Head of caudate nucleus (tissue), 42 donors: ENCODE measurements at regions not wholly inside any gene's neighbourhood (a gene's known extent, or its start where the extent isn't known, plus 50 kb on each side); places are given as distances from the start of the nearest gene placed in this dataset.

ENCODE experiments used
- DNase-seq, 42 donors: peaks; one replicate each; pipeline versions ENCODE4 v3.0.0 to v3.0.0-alpha.2; 2020 to 2021; ENCODE audit warnings: mixed read lengths in 7 of 42
- intact Hi-C: fragments of 100-400 bp; cut with DNase I; formaldehyde crosslinking; loops from one replicate; pipeline ENCODE4 v1.15.0; 2022

DNA sequence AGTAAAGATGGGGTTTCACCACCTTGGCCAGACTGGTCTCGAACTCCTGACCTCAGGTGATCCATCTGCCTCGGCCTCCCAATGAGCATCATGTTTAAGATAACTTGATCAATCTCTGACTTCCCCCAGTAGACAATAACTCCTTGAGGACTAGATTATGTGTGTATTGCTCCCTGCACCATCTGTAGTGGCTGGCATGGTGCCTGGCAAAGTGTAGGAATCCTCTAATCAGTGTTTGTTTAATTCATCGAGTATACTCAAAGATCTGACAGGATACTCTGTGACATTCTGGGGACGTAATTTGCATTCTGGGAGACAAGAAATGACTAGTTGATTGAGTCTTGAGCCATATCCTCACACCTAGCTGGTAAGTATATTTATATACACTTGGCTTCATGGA lies 873.5 kb upstream of the TMEM132C start:
- intact Hi-C loops, result no loop called here
- no peak for DNase-seq

GRCh38 chr12:127393896-127394295 lies 873.1 kb upstream of the TMEM132C start:
- intact Hi-C loops, result no loop called here
- no peak for DNase-seq

- DNase-seq, result no peak
- intact Hi-C loops, result no loop called here
These were observed 870.2 kb upstream of the TMEM132C start for GRCh38 chr12:127396734-127397133.

DNA sequence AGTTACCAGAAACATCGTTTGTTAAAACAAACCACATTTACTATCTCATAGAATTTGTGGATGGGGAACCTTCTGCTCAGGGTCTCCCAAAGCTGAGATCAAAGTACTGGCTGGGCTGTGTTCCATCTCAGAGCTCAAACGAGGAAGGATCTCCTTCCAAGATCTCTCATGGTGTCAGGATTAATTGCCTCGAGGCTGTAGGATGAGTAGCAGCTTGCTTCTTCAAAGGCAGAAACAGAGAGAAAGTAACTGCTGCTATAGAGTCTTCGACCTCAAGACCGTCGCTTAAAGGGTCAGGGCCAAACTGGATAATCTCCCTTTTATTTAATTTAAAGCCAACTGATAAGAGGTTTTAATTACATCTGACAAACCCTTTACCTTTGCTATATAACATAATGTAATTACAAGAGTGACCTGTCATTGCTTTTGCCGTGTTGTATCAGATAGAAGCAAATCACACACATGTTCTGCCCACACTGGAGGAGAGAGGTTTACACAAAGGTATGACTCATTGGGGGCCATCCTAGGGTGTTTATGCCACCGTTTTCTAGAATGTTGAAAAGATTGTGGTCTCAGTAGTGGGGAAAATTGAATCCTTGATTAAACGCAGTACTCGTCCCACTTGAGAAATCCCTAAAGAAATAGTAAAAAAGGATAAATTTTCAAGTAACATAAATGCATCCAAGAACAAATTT lies 868.8 kb upstream of the TMEM132C start:
- intact Hi-C loops, result no loop called here
- no peak for DNase-seq

- intact Hi-C loops, result no loop called here
- no peak for DNase-seq
These were observed 867.5 kb upstream of the TMEM132C start for GRCh38 chr12:127399451-127399850.

GRCh38 chr12:127400221-127400620 lies 866.7 kb upstream of the TMEM132C start:
- intact Hi-C loops, result no loop called here
- DNase-seq, result no peak

DNA sequence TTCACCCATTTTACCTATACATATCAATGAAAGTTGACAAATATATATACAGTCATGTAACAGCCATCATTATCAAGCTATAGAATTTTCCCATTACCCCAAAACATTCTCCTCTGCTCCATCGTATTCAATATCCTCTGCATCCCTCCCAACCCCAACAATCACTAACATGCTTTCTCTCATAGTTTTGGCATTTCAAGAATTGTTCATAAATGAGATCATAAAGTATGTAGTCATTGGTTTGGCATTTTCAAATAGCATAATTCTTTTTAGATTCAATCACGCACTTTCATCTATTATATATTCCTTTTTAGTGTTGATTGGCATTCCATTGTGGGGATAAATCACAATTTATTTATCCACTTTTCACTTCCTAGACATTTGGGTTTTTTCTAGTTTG lies 866.0 kb upstream of the TMEM132C start:
- no peak for DNase-seq

GRCh38 chr12:127401536-127401935 lies 865.4 kb upstream of the TMEM132C start:
- no peak for DNase-seq
- intact Hi-C loops, result no loop called here

More for the DNA sequence above, 866.0 kb upstream of the TMEM132C start:
- intact Hi-C loops, result no loop called here

DNA sequence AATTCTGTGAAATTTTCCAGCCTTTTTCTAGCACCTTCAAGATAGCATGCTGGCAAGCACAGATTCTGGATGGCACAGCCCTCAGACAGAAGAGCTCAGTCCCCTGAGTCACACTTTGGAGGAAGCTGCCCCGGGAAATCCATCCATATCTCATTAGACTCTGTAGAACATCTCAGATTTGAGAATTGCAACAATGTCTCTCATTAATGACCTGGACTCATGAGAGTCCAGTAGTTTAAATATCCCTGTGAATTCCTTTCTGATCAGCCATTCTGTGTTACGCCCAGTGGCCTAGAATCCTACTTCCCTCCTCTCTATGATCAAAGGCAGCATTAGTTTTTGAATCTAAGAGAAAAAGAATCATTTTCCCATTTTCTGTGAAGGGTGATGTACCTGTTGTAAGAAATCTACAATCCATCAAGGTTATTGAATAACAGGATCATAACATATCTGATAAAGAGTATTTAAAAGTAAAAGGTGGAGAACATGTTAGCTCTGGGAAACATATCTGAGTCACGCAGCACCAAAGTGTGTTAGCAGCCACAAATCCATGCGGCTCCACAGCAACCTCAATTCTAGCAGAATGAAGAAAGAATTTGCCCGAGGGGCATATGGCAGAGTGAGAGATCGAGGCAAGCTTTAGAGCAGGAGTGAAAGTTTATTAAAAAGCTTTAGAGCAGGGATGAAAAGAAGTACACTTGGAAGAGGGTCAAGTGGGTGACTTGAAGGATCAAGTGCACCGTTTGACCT lies 855.6 kb upstream of the TMEM132C start:
- intact Hi-C loops, result no loop called here
- DNase-seq, result peak in 1 of 42 donors; percentile 29

DNA sequence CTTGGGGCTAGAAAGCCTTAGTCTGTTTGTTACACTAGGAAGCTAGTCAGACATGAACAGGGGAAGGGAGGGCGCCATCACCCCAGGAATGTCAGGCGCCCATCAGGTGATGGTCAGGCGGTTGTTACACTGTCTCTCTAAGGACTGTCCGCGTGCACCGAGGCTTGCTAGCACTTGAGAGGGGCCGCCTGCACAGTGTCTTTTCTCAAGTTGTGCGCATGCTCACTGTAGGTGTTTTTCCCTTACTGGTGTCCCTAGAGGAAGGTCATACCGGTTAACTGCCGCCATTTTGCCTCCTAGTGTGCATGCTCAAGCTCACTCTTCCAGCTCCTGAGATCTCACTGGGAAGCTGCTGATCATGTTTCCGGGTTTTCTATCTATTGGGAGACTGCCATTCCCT lies 855.0 kb upstream of the TMEM132C start:
- intact Hi-C loops, result no loop called here
- peak in 1 of 42 donors; percentile 25 for DNase-seq

DNA sequence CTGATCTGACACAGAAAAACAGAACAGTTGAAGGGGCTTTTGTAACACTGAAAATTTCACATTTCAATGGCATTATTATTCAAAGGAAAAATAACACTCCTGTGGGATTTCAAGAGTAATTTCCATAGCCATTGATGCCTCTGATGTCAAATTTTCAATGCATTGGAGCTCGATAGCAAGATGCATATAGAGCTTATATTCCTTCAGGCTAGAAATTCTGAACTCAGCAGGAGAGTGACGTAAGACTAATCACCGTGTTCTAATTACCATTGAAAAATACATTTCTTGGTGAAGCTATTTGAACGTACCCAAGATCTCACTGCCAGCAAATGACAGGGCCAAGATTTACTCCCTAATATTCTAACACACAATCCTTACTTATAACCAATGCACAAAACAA lies 854.1 kb upstream of the TMEM132C start:
- no peak for DNase-seq
- intact Hi-C loops, result no loop called here

DNA sequence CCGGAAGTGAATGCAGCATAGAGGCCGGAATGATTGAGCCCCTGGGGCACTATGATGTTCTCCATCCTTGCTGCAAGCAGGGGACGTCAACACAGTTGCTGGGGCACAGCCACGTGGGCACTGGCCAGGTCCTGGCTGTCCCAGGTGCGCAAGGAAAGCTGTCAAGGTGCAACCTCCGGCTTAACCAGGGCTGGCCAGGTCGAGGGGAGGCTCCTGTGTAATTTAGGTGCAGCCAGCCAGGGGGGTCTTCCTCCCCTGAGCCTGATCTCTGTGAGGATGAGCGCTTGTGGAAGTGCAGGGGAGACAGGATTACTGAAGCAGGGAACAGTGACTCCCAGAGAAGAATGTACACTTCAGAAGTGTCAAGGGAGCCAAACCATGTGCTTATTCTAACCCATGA lies 852.8 kb upstream of the TMEM132C start:
- DNase-seq, result peak in 1 of 42 donors; percentile 34
- intact Hi-C loops, result no loop called here

- DNase-seq, result peak in 1 of 42 donors; percentile 27
- intact Hi-C loops, result no loop called here
These were observed 852.3 kb upstream of the TMEM132C start for GRCh38 chr12:127414636-127415035.

DNA sequence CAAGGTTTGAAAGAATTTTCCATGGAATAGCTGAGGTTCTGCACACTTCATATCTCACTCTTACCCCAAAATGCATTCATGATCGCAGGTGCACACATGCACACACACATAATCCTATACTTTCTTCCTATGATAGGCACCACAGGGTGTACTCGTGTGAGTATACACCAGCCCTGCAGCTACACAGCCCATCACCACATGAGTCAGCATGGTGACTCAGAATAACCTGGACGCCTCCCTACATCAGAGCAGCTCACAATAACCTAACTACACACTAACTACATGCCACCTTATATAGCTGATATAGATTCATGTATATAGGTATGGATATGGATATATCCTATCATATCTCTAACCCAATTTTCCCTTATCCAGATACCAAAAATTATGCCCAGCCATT lies 850.2 kb upstream of the TMEM132C start:
- intact Hi-C loops, result no loop called here
- DNase-seq, result no peak

- intact Hi-C loops, result no loop called here
- DNase-seq, result no peak
These were observed 847.9 kb upstream of the TMEM132C start for GRCh38 chr12:127419111-127419510.

GRCh38 chr12:127421614-127422013 lies 845.4 kb upstream of the TMEM132C start:
- no peak for DNase-seq
- intact Hi-C loops, result no loop called here

GRCh38 chr12:127422935-127423566 lies 843.9 kb upstream of the TMEM132C start:
- intact Hi-C loops, result no loop called here

DNA sequence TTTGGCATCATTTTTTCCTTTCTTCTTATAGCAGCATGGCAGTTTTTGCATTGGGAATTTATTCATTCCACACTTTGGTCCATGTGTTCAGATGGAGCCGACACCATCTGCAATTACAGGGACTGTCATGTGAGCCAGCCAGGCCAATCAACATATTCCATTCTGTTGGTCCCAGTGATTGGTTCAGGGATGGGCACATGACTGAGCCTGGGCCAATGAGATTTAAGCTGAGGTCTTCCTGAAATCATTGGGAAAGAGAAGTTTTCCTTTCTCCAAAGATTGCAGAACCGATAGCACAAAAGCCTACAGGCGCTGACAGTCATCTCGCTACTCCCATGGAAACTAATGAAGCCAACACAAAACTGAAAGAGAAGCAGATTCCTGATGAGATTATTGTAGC lies 841.5 kb upstream of the TMEM132C start:
- intact Hi-C loops, result no loop called here
- DNase-seq, result no peak

More at GRCh38 chr12:127422935-127423566, 843.9 kb upstream of the TMEM132C start:
- DNase-seq, result no peak

GRCh38 chr12:127428420-127428819 lies 838.5 kb upstream of the TMEM132C start:
- intact Hi-C loops, result no loop called here
- no peak for DNase-seq

DNA sequence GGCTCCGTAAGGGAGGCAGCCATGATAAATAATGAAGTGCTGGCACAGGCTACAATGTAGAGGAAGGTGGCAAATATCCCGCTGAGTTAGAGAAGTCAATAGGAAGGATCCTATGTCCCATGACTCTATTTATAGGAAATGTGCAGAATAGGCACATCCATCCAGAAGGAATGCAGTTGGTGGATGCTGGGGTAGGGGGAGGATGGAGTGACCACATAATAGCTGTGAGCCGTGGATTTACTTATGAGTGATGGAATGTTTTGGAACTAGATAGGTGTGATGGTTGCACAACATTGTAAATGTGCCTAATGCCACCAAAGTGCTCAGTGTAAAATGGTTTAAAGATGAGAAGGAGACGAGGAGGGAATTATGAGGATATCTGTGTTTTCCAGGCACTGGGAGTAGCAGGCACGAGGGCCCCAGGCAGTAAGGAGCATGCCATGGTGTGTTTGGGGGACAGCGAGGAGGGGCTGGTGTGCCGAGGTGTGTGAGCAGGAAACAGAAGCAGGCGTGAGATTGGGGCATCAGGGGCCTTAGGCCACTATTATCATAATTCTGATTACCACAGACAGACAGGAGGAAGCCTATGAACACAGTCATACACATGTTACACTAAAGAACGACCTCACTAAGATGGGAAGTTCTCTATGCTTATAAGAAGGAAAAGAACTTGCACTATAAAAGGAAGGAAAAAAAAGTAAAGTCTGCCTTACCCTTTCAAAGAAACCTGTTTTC lies 837.3 kb upstream of the TMEM132C start:
- intact Hi-C loops, result no loop called here
- no peak for DNase-seq
